Heart right ventricle (tissue), 16 donors: ENCODE measurements at regions not wholly inside any gene's neighbourhood (a gene's known extent, or its start where the extent isn't known, plus 50 kb on each side); places are given as distances from the start of the nearest gene placed in this dataset.

ENCODE experiments used
- ATAC-seq, 8 donors: fragments of 200-7000 bp; cut with Tn5 transposase; one replicate each; pipeline ENCODE4 v1.9.1; 2020; ENCODE audit warnings: mild to moderate bottlenecking in 8 of 8, moderate library complexity in 8 of 8, moderate number of reproducible peaks in 1 of 8
- DNase-seq, 2 donors: peaks; one replicate each; pipeline ENCODE4 v3.0.0-alpha.2; 2020
- H3K27ac ChIP-seq, 10 donors: fragments of 200-600 bp; sonication (generic) in 2 of 10; one replicate each; pipeline versions ENCODE4 v1.5.0 to v1.8.0; 2020 to 2022; ENCODE audit warnings: mild to moderate bottlenecking in 3 of 10
- H3K27me3 ChIP-seq, 7 donors: fragments of 200-600 bp; one replicate each; pipeline ENCODE4 v1.8.0; 2021 to 2022; ENCODE audit warnings: mild to moderate bottlenecking in 2 of 7
- H3K36me3 ChIP-seq, 9 donors: fragments of 200-600 bp; sonication (generic) in 1 of 9; one replicate each; pipeline versions ENCODE4 v1.5.0 to v1.8.0; 2020 to 2022; ENCODE audit warnings: mild to moderate bottlenecking in 2 of 9
- H3K4me1 ChIP-seq, 9 donors: fragments of 200-600 bp; sonication (generic) in 1 of 9; one replicate each; pipeline versions ENCODE4 v1.5.0 to v1.8.0; 2020 to 2022; ENCODE audit warnings: mild to moderate bottlenecking in 4 of 9
- H3K4me3 ChIP-seq, 10 donors: fragments of 200-600 bp; sonication (generic) in 2 of 10; one replicate each; pipeline versions ENCODE4 v1.5.0 to v1.8.0; 2020 to 2022; ENCODE audit warnings: mild to moderate bottlenecking in 7 of 10, moderate library complexity in 2 of 10
- H3K9me3 ChIP-seq, 11 donors: fragments of 200-600 bp in 10 of 11; sonication (generic) in 2 of 11; one replicate each; pipeline versions ENCODE4 v1.5.0 to v1.8.0; 2013 to 2022; ENCODE audit warnings: mild to moderate bottlenecking in 2 of 11, control low read depth in 1 of 11, moderate library complexity in 1 of 11
- WGBS, 2 donors: extraction: QIAGEN DNeasy Blood & Tissue Kit; methylation state at CpG; one replicate each; pipeline ENCODE4 v1.1.7; 2013; ENCODE audit warnings: inconsistent platforms in 1 of 2; 5-methylcytosine and 5-hydroxymethylcytosine counted together
- intact Hi-C, 10 donors: fragments of 100-400 bp; cut with DNase I; formaldehyde crosslinking; loops; one replicate each; pipeline versions ENCODE4 v1.11.1 to v1.14.2; 2022
- TF ChIP-seq, protein P1 (sequence below), 9 donors: fragments of 200-600 bp; sonication (generic) in 2 of 9; IDR thresholded peaks; one replicate each; pipeline versions ENCODE4 v1.5.0 to v1.8.0; 2021 to 2022; ENCODE audit warnings: antibody characterized with exemption in 9 of 9, mild to moderate bottlenecking in 5 of 9, moderate library complexity in 1 of 9
- donor health status: Arrhythmogenic right ventricular cardiomyopathy.
- donor health status: ischemic (EF 13 %, LVEDD 7.1; RV severe dilation, severe dysfunction).
- donor health status: healthy with polysubstance abuse.
- donor health status: DM: no; HTN: yes; CAD: no.
- donor health status: DM: no; HTN: no; CAD: no.
- donor health status: ischemic (EF 25% LVEDD 6.9; RV normal size, moderate dysfunction).
- donor health status: ischemic (EF 25% LVEDD 5.7; RV mildly dilated, moderate dysfunction).
- donor health status: healthy.
- donor health status: DM: yes; HTN: yes; CAD: no.
- donor health status: Ischemic cardiomyopathy.
- donor health status: ischemic (EF 35%, LVEDD 5.7; RV mildly dilated, moderate dysfunction).
- donor health status: nonischemic (EF 11% LVEDD 7.7; RV severe dilation, severe dysfunction).
- donor health status: DM: yes; HTN: yes; CAD: no.
- donor health status: PGD.
- donor health status: ischemic (EF 29% LVEDD 5.4; RV normal size, mild dysfunction).
- donor health status: nonischemic (EF 23%, LVEDD 6.1; RV moderate dilation, normal function).

DNA sequence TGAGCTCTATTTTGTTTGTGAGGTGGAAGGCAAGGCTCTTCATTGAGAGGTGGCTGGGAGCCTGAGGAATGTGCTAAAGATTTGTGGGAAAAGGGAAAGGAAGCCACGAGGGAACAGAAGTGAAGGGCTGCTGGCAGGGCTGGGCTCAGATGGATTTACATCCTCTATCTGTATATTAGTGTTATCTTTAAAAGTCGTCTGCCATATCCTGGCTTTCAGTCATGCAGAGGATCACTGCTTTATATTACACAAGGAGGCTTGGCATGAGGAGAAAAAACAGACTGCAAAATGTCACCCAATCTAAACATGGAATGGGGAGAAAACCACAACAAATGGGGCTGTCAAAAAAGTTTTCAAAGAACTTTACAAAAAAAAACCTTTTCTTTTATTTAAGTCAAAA, 434.4 kb downstream of the HRH4 start:
- intact Hi-C loops, result no loop called here
- H3K27ac ChIP-seq, result no peak overlapping the region
- H3K9me3 ChIP-seq, result no peaks in the 10 kb centered on the region
- WGBS, 2 donors, result 27 to 28% methylated on average over 2 of the region's 2 CpGs
- ATAC-seq, result no peak
- no peak overlapping the region for H3K4me3 ChIP-seq
- DNase-seq, result no peak
- no peaks in the 10 kb centered on the region for H3K4me1 ChIP-seq
- no peaks in the 10 kb centered on the region for H3K36me3 ChIP-seq
- H3K27me3 ChIP-seq, result no peaks in the 10 kb centered on the region
- TF ChIP-seq, protein P1, sequence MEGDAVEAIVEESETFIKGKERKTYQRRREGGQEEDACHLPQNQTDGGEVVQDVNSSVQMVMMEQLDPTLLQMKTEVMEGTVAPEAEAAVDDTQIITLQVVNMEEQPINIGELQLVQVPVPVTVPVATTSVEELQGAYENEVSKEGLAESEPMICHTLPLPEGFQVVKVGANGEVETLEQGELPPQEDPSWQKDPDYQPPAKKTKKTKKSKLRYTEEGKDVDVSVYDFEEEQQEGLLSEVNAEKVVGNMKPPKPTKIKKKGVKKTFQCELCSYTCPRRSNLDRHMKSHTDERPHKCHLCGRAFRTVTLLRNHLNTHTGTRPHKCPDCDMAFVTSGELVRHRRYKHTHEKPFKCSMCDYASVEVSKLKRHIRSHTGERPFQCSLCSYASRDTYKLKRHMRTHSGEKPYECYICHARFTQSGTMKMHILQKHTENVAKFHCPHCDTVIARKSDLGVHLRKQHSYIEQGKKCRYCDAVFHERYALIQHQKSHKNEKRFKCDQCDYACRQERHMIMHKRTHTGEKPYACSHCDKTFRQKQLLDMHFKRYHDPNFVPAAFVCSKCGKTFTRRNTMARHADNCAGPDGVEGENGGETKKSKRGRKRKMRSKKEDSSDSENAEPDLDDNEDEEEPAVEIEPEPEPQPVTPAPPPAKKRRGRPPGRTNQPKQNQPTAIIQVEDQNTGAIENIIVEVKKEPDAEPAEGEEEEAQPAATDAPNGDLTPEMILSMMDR (IDR thresholded peaks at IDR 0.05), result no peak

DNA sequence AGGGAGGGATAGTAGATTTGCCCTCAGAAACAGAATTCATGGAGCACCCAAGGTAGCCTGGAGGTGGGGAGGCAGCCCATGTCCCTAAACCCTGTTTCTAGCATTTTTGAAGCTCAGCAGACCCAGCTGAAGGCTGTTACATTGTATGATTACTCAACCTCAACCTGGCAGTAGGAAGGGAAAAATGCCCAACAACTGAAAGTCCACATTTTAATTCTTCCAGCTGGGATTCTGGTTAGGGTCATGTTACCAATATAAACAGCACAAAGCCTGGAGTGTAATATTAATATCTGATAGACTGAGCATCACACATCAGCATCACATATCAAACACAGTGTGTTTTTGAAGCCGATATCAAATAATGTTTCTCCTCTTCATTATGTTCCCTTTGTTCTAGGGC, 437.0 kb downstream of the HRH4 start:
- DNase-seq, result no peak
- no peaks in the 10 kb centered on the region for H3K27me3 ChIP-seq
- H3K4me1 ChIP-seq, result no peaks in the 10 kb centered on the region
- 96 to 97% methylated on average over 1 of the region's 1 CpG for WGBS, 2 donors
- TF ChIP-seq, protein P1 (IDR thresholded peaks at IDR 0.05), result no peak
- H3K36me3 ChIP-seq, result no peaks in the 10 kb centered on the region
- no peaks in the 10 kb centered on the region for H3K9me3 ChIP-seq
- intact Hi-C loops, result no loop called here
- no peak overlapping the region for H3K4me3 ChIP-seq
- ATAC-seq, result no peak
- H3K27ac ChIP-seq, result no peak overlapping the region

DNA sequence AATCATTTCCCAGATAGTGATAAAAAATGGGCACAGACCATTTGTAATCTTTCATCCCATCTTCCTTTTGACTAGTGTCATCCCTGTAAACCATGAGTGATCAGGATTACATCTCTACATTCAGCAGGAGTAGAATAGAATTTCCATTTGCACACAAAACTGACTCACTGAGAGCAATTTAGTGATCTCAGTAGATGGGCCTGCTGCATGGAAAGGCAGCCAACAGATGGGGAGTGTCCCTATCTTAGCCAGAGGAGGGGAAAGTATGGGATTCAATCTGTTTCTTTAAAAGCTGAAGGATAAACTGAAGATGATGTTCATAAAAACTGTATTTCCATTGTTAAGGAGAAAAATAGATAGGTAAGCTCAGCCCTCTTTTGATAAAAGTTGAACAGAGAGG, 441.7 kb downstream of the ZNF521 start:
- TF ChIP-seq, protein P1 (IDR thresholded peaks at IDR 0.05), result no peak
- no peak for DNase-seq
- Histone ChIP-seq H3K36me3 (no peaks in the 10 kb centered on the region), H3K27me3 (no peaks in the 10 kb centered on the region), H3K9me3 (peaks cover 0 to 8% (median 0%) of the 10 kb centered on the region in 11 donors), H3K4me3 (no peak overlapping the region), H3K27ac (no peak overlapping the region), H3K4me1 (peaks cover 0 to 25% (median 7%) of the 10 kb centered on the region in 9 donors)
- ATAC-seq, result peak in 4 of 8 donors; percentile 37 to 60 (median 54)
- intact Hi-C loops, result no loop called here

- ATAC-seq, result peak; percentile 44 to 89 (median 82)
- H3K4me3 ChIP-seq, result no peak overlapping the region
- peaks cover 0 to 33% (median 15%) of the 10 kb centered on the region in 9 donors for H3K4me1 ChIP-seq
- H3K9me3 ChIP-seq, result no peaks in the 10 kb centered on the region
- peak overlapping the region in 8 of 10 donors; percentile 2 to 81 (median 56) for H3K27ac ChIP-seq
- intact Hi-C loops, result no loop called here
- TF ChIP-seq, protein P1 (IDR thresholded peaks at IDR 0.05), result no peak
- peak; percentile 13 to 24 for DNase-seq
- H3K27me3 ChIP-seq, result peaks cover 0 to 5% (median 0%) of the 10 kb centered on the region in 7 donors
- H3K36me3 ChIP-seq, result no peaks in the 10 kb centered on the region
- WGBS, 2 donors, result 42 to 56% methylated on average over 8 of the region's 8 CpGs
These were observed 438.3 kb downstream of the ZNF521 start for GRCh38 chr18:24913507-24914170.
